ENCODE measurements at regions not wholly inside any gene's neighbourhood (a gene's known extent, or its start where the extent isn't known, plus 50 kb on each side); places are given as distances from the start of the nearest gene placed in this dataset.

DNA sequence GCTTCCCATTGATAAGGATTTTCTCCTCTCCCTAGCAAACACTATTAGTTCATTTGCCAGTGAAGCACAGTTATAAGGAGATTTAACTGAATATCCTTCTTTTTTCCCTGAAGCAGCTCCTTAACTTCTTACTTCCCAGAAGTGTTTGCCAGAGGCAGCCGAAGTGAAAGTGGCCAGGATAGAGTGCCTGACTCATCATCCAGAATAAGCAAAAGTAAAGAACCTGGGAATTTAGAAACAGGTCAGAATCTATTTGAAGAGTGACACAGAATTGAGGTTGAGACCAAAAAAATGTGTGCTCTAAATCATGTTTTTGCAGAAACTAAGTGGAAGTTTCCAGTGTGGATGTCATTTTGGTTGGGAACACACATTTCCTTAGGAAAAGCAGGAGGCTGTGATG, 249.6 kb upstream of the VWC2 start:
- no peaks in the 10 kb centered on the region for H3K27me3 ChIP-seq (ENCODE audit: control insufficient read depth in 4 of 4, insufficient read depth in 4 of 4, low read length in 3 of 4)
- H3K27ac ChIP-seq (ENCODE audit: low read depth in 1 of 2, low read length in 2 of 2), result no peak overlapping the region
- no peaks in the 10 kb centered on the region for H3K9me3 ChIP-seq (ENCODE audit: control insufficient read depth in 4 of 4, low read length in 3 of 4)
- TF ChIP-seq, protein P1, sequence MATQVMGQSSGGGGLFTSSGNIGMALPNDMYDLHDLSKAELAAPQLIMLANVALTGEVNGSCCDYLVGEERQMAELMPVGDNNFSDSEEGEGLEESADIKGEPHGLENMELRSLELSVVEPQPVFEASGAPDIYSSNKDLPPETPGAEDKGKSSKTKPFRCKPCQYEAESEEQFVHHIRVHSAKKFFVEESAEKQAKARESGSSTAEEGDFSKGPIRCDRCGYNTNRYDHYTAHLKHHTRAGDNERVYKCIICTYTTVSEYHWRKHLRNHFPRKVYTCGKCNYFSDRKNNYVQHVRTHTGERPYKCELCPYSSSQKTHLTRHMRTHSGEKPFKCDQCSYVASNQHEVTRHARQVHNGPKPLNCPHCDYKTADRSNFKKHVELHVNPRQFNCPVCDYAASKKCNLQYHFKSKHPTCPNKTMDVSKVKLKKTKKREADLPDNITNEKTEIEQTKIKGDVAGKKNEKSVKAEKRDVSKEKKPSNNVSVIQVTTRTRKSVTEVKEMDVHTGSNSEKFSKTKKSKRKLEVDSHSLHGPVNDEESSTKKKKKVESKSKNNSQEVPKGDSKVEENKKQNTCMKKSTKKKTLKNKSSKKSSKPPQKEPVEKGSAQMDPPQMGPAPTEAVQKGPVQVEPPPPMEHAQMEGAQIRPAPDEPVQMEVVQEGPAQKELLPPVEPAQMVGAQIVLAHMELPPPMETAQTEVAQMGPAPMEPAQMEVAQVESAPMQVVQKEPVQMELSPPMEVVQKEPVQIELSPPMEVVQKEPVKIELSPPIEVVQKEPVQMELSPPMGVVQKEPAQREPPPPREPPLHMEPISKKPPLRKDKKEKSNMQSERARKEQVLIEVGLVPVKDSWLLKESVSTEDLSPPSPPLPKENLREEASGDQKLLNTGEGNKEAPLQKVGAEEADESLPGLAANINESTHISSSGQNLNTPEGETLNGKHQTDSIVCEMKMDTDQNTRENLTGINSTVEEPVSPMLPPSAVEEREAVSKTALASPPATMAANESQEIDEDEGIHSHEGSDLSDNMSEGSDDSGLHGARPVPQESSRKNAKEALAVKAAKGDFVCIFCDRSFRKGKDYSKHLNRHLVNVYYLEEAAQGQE (IDR thresholded peaks at IDR 0.05), result no peak
- TF ChIP-seq EGR1 (IDR thresholded peaks at IDR 0.05; ENCODE audit: low read depth in 2 of 2) (no peak), NR2F2 (IDR thresholded peaks at IDR 0.05) (no peak), HNF4A (conservative IDR thresholded peaks at IDR 0.05) (no peak), HNF4G (IDR thresholded peaks at IDR 0.05) (no peak), JUND (IDR thresholded peaks at IDR 0.05) (no peak), YY1 (IDR thresholded peaks at IDR 0.05) (no peak), FOXA2 (IDR thresholded peaks at IDR 0.05) (no peak), RXRA (IDR thresholded peaks at IDR 0.05) (no peak)
- TF ChIP-seq, protein P2, sequence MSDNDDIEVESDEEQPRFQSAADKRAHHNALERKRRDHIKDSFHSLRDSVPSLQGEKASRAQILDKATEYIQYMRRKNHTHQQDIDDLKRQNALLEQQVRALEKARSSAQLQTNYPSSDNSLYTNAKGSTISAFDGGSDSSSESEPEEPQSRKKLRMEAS (IDR thresholded peaks at IDR 0.05), result no peak
- no peak for DNase-seq (ENCODE audit: low spot score)
- no peaks in the 10 kb centered on the region for H3K4me1 ChIP-seq (ENCODE audit: control insufficient read depth in 4 of 4, insufficient read depth in 4 of 4, low read length in 3 of 4)
- no peak overlapping the region for H3K4me3 ChIP-seq (ENCODE audit: low read depth in 1 of 3, low read length in 3 of 3)
- H3K9ac ChIP-seq (ENCODE audit: low read depth in 1 of 2, low read length in 2 of 2), result no peak overlapping the region
- 66% methylated on average over 1 of the region's 1 CpG for WGBS
- H3K36me3 ChIP-seq (ENCODE audit: control insufficient read depth in 4 of 4, insufficient read depth in 3 of 4, low read depth in 1 of 4, low read length in 3 of 4), result no peaks in the 10 kb centered on the region

DNA sequence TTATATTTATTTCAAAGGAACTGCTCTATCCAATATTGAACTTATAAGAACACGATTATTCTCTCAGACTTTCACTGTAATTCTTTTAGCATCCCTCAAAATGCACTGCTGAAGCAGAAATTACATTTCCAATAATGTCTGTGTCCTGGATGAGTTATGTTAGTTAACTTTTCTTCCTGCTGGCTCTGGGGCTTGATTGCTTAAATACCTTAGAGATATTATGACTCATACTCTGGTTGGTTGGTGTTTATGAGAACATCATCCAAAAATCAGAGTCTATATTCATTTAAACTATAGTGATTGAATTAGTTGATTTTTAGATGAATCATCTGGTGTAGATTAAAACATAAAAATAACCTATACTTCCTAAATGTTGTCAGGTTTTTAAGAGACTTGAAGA, 246.3 kb upstream of the VWC2 start:
- no peak overlapping the region for H3K4me3 ChIP-seq (ENCODE audit: low read depth in 1 of 3, low read length in 3 of 3)
- H3K9me3 ChIP-seq (ENCODE audit: control insufficient read depth in 4 of 4, low read length in 3 of 4), result no peaks in the 10 kb centered on the region
- WGBS, result 71% methylated on average over 1 of the region's 1 CpG
- no peaks in the 10 kb centered on the region for H3K36me3 ChIP-seq (ENCODE audit: control insufficient read depth in 4 of 4, insufficient read depth in 3 of 4, low read depth in 1 of 4, low read length in 3 of 4)
- no peak overlapping the region for H3K27ac ChIP-seq (ENCODE audit: low read depth in 1 of 2, low read length in 2 of 2)
- no peaks in the 10 kb centered on the region for H3K27me3 ChIP-seq (ENCODE audit: control insufficient read depth in 4 of 4, insufficient read depth in 4 of 4, low read length in 3 of 4)
- no peaks in the 10 kb centered on the region for H3K4me1 ChIP-seq (ENCODE audit: control insufficient read depth in 4 of 4, insufficient read depth in 4 of 4, low read length in 3 of 4)
- no peak for DNase-seq (ENCODE audit: low spot score)
- no peak overlapping the region for H3K9ac ChIP-seq (ENCODE audit: low read depth in 1 of 2, low read length in 2 of 2)
- TF ChIP-seq JUND (IDR thresholded peaks at IDR 0.05) (no peak), SP1 (IDR thresholded peaks at IDR 0.05) (no peak)
- TF ChIP-seq, protein P2 (IDR thresholded peaks at IDR 0.05), result no peak

GRCh38 chr7:49530481-49530880, 243.0 kb upstream of the VWC2 start:
- no peaks in the 10 kb centered on the region for H3K36me3 ChIP-seq (ENCODE audit: control insufficient read depth in 4 of 4, insufficient read depth in 3 of 4, low read depth in 1 of 4, low read length in 3 of 4)

More at GRCh38 chr7:49530481-49530880, 243.0 kb upstream of the VWC2 start:
- Histone ChIP-seq H3K9me3 (ENCODE audit: control insufficient read depth in 4 of 4, low read length in 3 of 4) (no peaks in the 10 kb centered on the region), H3K27me3 (ENCODE audit: control insufficient read depth in 4 of 4, insufficient read depth in 4 of 4, low read length in 3 of 4) (no peaks in the 10 kb centered on the region), H3K4me3 (ENCODE audit: low read depth in 1 of 3, low read length in 3 of 3) (no peak overlapping the region), H3K4me1 (ENCODE audit: control insufficient read depth in 4 of 4, insufficient read depth in 4 of 4, low read length in 3 of 4) (no peaks in the 10 kb centered on the region), H3K27ac (ENCODE audit: low read depth in 1 of 2, low read length in 2 of 2) (no peak overlapping the region), H3K9ac (ENCODE audit: low read depth in 1 of 2, low read length in 2 of 2) (no peak overlapping the region)
- WGBS, result 43% methylated on average over 1 of the region's 1 CpG
- TF ChIP-seq RAD21 (IDR thresholded peaks at IDR 0.05) (no peak), JUND (IDR thresholded peaks at IDR 0.05) (no peak), RXRA (IDR thresholded peaks at IDR 0.05) (no peak)
- DNase-seq (ENCODE audit: low spot score), result no peak

All from liver (tissue), 7 donors.